IMR-90 (cell line): ENCODE measurements at regions not wholly inside any gene's neighbourhood (a gene's known extent, or its start where the extent isn't known, plus 50 kb on each side); places are given as distances from the start of the nearest gene placed in this dataset.

Experiments used
- ATAC-seq: fragments of 200-7000 bp; cut with Tn5 transposase; 2 replicates; pipeline ENCODE4 v1.9.1; 2020; ENCODE audit warnings: low read depth, mild to moderate bottlenecking, moderate library complexity
- BruUV-seq: library from RNA; stranded (reverse); fragments of 400-500 nt; replicated peaks from 2 replicates; lab custom pipeline; 2021; lab: Mats Ljungman, UMichigan
- CTCF ChIA-PET: fragments of 300-600 bp; formaldehyde crosslinking; extraction: SDS; loops from one replicate; lab custom pipeline; 2021; ENCODE audit warnings: antibody characterized with exemption; lab: Yijun Ruan, JAX
- POLR2A ChIA-PET: fragments of 300-600 bp; sonication (Branson Sonifier 250); formaldehyde crosslinking; loops from one replicate; lab custom pipeline; 2022; ENCODE audit warnings: antibody characterized with exemption; ENCODE audit not compliant: unreplicated experiment; lab: Charles Lee
- DNase-seq: peaks from one replicate; pipeline ENCODE4 v3.0.0; 2013
- H2AFZ ChIP-seq: replicated peaks from 2 replicates; pipeline ENCODE3; 2013; ENCODE audit warnings: low read length, mild to moderate bottlenecking; ENCODE audit not compliant: poor library complexity
- H2AK5ac ChIP-seq: 2 replicates; pipeline ENCODE4 v1.6.1; 2013; ENCODE audit warnings: low read depth, low read length, inconsistent platforms
- H2AK9ac ChIP-seq: replicated peaks from 2 replicates; pipeline ENCODE3; 2013; ENCODE audit warnings: mild to moderate bottlenecking, low read depth, low read length, moderate library complexity; ENCODE audit not compliant: poor library complexity
- H2BK120ac ChIP-seq: 2 replicates; pipeline ENCODE4 v1.6.1; 2013; ENCODE audit warnings: low read depth, low read length, inconsistent platforms
- H2BK15ac ChIP-seq: 3 replicates; pipeline ENCODE4 v1.6.1; 2013; ENCODE audit warnings: low read depth, low read length, inconsistent platforms
- H2BK20ac ChIP-seq: 2 replicates; pipeline ENCODE4 v1.6.1; 2013; ENCODE audit warnings: low read depth, mild to moderate bottlenecking, inconsistent platforms, low read length, moderate library complexity
- H2BK5ac ChIP-seq: 2 replicates; pipeline ENCODE4 v1.6.1; 2013; ENCODE audit warnings: mild to moderate bottlenecking, low read depth, low read length, inconsistent platforms; ENCODE audit not compliant: poor library complexity, severe bottlenecking
- H3K14ac ChIP-seq: replicated peaks from 2 replicates; pipeline ENCODE4 v1.6.1; 2013; ENCODE audit warnings: low read depth, low read length, inconsistent platforms
- H3K18ac ChIP-seq: 2 replicates; pipeline ENCODE4 v1.6.1; 2013; ENCODE audit warnings: low read depth, low read length, control low read depth
- H3K23ac ChIP-seq: 2 replicates; pipeline ENCODE4 v1.6.1; 2013; ENCODE audit warnings: low read depth, low read length, inconsistent platforms
- H3K27ac ChIP-seq: 2 replicates; pipeline ENCODE4 v1.5.1; 2013; ENCODE audit warnings: mild to moderate bottlenecking, control low read depth, low read length; ENCODE audit not compliant: insufficient read depth
- H3K27me3 ChIP-seq: 2 replicates; pipeline ENCODE4 v1.6.1; 2013; ENCODE audit warnings: low read length; ENCODE audit not compliant: control insufficient read depth, insufficient read depth
- H3K36me3 ChIP-seq: 2 replicates; pipeline ENCODE4 v1.6.1; 2013; ENCODE audit warnings: low read length, mixed read lengths; ENCODE audit not compliant: control insufficient read depth, insufficient read depth
- H3K4ac ChIP-seq: 2 replicates; pipeline ENCODE4 v1.6.1; 2013; ENCODE audit warnings: low read depth, low read length, inconsistent platforms
- H3K4me1 ChIP-seq: 2 replicates; pipeline ENCODE4 v1.6.1; 2013; ENCODE audit warnings: low read length, mixed read lengths; ENCODE audit not compliant: control insufficient read depth, insufficient read depth
- H3K4me2 ChIP-seq: 2 replicates; pipeline ENCODE4 v1.6.1; 2013; ENCODE audit warnings: low read depth, mild to moderate bottlenecking, control low read depth, low read length, moderate library complexity
- H3K4me3 ChIP-seq: 2 replicates; pipeline ENCODE4 v1.5.1; 2013; ENCODE audit warnings: low read depth, mild to moderate bottlenecking, control low read depth, low read length, moderate library complexity; ENCODE audit not compliant: insufficient read depth
- H3K56ac ChIP-seq: 2 replicates; pipeline ENCODE4 v1.6.1; 2013; ENCODE audit warnings: low read length, inconsistent platforms; ENCODE audit not compliant: insufficient read depth; ENCODE audit errors: extremely low read depth
- H3K79me1 ChIP-seq, 2 experiments: 2 replicates each; pipeline ENCODE4 v1.6.1; 2013; ENCODE audit warnings: low read length in 2 of 2, inconsistent platforms in 1 of 2, low read depth in 1 of 2
- H3K9ac ChIP-seq: 2 replicates; pipeline ENCODE4 v1.6.1; 2013; ENCODE audit warnings: low read depth, low read length, control low read depth
- H3K9me1 ChIP-seq: 2 replicates; pipeline ENCODE4 v1.6.1; 2013; ENCODE audit warnings: low read length, inconsistent platforms; ENCODE audit not compliant: insufficient read depth
- H3K9me3 ChIP-seq: 2 replicates; pipeline ENCODE4 v1.6.1; 2013; ENCODE audit warnings: low read length; ENCODE audit not compliant: control insufficient read depth, insufficient read depth
- H4K20me1 ChIP-seq: 2 replicates; pipeline ENCODE4 v1.6.1; 2013; ENCODE audit warnings: low read length, inconsistent platforms; ENCODE audit not compliant: insufficient read depth
- H4K5ac ChIP-seq: 2 replicates; pipeline ENCODE4 v1.6.1; 2013; ENCODE audit warnings: mild to moderate bottlenecking, low read depth, low read length, control low read depth
- H4K8ac ChIP-seq, 2 experiments: 2 replicates each; pipeline ENCODE4 v1.6.1; 2013; ENCODE audit warnings: low read depth in 2 of 2, low read length in 2 of 2, control low read depth in 1 of 2, inconsistent platforms in 1 of 2
- H4K91ac ChIP-seq: 2 replicates; pipeline ENCODE4 v1.6.1; 2013; ENCODE audit warnings: low read depth, low read length, inconsistent platforms; ENCODE audit not compliant: insufficient read depth
- ELK1 ChIP-seq: fragments of 150-350 bp; IDR thresholded peaks from 2 replicates; pipeline ENCODE4 v1.6.1; 2016; ENCODE audit warnings: low read depth, mild to moderate bottlenecking, low read length, moderate library complexity, borderline replicate concordance
- FOS ChIP-seq: fragments of 150-350 bp; IDR thresholded peaks from 2 replicates; pipeline ENCODE4 v1.6.1; 2016; ENCODE audit warnings: low read depth, low read length
- MAFK ChIP-seq: IDR thresholded peaks from 2 replicates; pipeline ENCODE4 v1.6.1; 2012; ENCODE audit warnings: low read depth, low read length, improper control_type of control experiment
- MAZ ChIP-seq: IDR thresholded peaks from 2 replicates; pipeline ENCODE4 v1.6.1; 2012; ENCODE audit warnings: low read depth, mild to moderate bottlenecking, low read length, improper control_type of control experiment, moderate library complexity, borderline replicate concordance
- MXI1 ChIP-seq: IDR thresholded peaks from 2 replicates; pipeline ENCODE4 v1.6.1; 2012; ENCODE audit warnings: low read depth, mild to moderate bottlenecking, low read length, moderate library complexity, borderline replicate concordance
- NFE2L2 ChIP-seq: fragments of 150-350 bp; IDR thresholded peaks from 2 replicates; pipeline ENCODE4 v1.6.1; 2016; ENCODE audit warnings: low read depth, mild to moderate bottlenecking, low read length
- POLR2A ChIP-seq: IDR thresholded peaks from 2 replicates; pipeline ENCODE4 v1.6.1; 2012; ENCODE audit warnings: mild to moderate bottlenecking, low read depth, low read length
- RAD21 ChIP-seq: IDR thresholded peaks from 2 replicates; pipeline ENCODE4 v1.6.1; 2012; ENCODE audit warnings: low read length, improper control_type of control experiment
- RCOR1 ChIP-seq: IDR thresholded peaks from 2 replicates; pipeline ENCODE4 v1.6.1; 2012; ENCODE audit warnings: mild to moderate bottlenecking, low read length, improper control_type of control experiment; ENCODE audit not compliant: insufficient replicate concordance
- RFX5 ChIP-seq: IDR thresholded peaks from 2 replicates; pipeline ENCODE4 v1.8.0; 2012; ENCODE audit warnings: low read depth, mild to moderate bottlenecking, low read length, moderate library complexity
- SMC3 ChIP-seq: fragments of 150-350 bp; IDR thresholded peaks from 2 replicates; pipeline ENCODE4 v1.6.1; 2016; ENCODE audit warnings: low read depth, mild to moderate bottlenecking, antibody characterized with exemption, low read length, moderate library complexity
- WGBS, 2 experiments: methylation state at CpG; one replicate each; pipeline versions ENCODE4 v1.1.5 to v1.1.7; 2013; ENCODE audit warnings: missing lambda C conversion rate in 2 of 2; ENCODE audit not compliant: insufficient read length in 1 of 2; ENCODE audit errors: extremely low coverage in 2 of 2; 5-methylcytosine and 5-hydroxymethylcytosine counted together
- dilution Hi-C: fragments of 300-500 bp; cut with HindIII; formaldehyde crosslinking; loops from one replicate; pipeline ENCODE4 v1.14.3; 2018; ENCODE audit warnings: low sequenced_read_pairs; ENCODE audit not compliant: unreplicated experiment
- in situ Hi-C: fragments of 300-500 bp; cut with MboI; formaldehyde crosslinking; loops from 3 replicates; pipeline ENCODE4 v1.14.3; 2019; ENCODE audit warnings: low sequenced_read_pairs, inconsistent platforms, mixed read lengths
- intact Hi-C: fragments of 100-400 bp; cut with micrococcal nuclease; formaldehyde crosslinking; loops from 2 replicates; pipeline ENCODE4 v1.10.0; 2022

- Histone ChIP-seq H3K27me3 (peaks cover 15% of the 10 kb centered on the region), H3K4ac (no peak overlapping the region), H3K4me1 (no peaks in the 10 kb centered on the region), H3K27ac (no peak overlapping the region), H2AK5ac (no peak overlapping the region; the same call in 1 of the 2 replicates), H2BK20ac (no peak overlapping the region), H4K20me1 (no peaks in the 10 kb centered on the region), H3K56ac (no peak overlapping the region), H2AK9ac (no peak overlapping the region), H2BK5ac (no peak overlapping the region), H3K4me3 (no peak overlapping the region), H4K5ac (no peak overlapping the region), H3K14ac (no peak overlapping the region), H2AFZ (no peak overlapping the region), H3K36me3 (no peaks in the 10 kb centered on the region), H3K79me1 (no peaks in the 10 kb centered on the region), H3K9me1 (no peaks in the 10 kb centered on the region), H3K18ac (no peak overlapping the region), H3K9me3 (no peaks in the 10 kb centered on the region), H3K9ac (no peak overlapping the region), H3K4me2 (no peak overlapping the region), H3K23ac (no peak overlapping the region), H2BK15ac (no peak overlapping the region), H4K91ac (no peak overlapping the region), H2BK120ac (no peak overlapping the region), H4K8ac (no peak overlapping the region)
- DNase-seq: no peak
- ChIA-PET POLR2A (no interaction called here), CTCF (no interaction called here)
- no CpG with 5 or more reads among the region's 5 CpGs for WGBS, 2 experiments
- intact Hi-C loops: no loop called here
- ATAC-seq: no peak
- no peak for TF ChIP-seq SMC3
- no peak for TF ChIP-seq NFE2L2
- TF ChIP-seq RCOR1: no peak
- TF ChIP-seq ELK1: no peak
- TF ChIP-seq MXI1: no peak
- TF ChIP-seq MAFK: no peak
- TF ChIP-seq POLR2A: no peak
- no peak for TF ChIP-seq RAD21
- TF ChIP-seq MAZ: no peak
- TF ChIP-seq RFX5: no peak
- TF ChIP-seq FOS: no peak
- dilution Hi-C loops: no loop called here
- in situ Hi-C loops: no loop called here
- no TSS peak for BruUV-seq
These were observed 137.4 kb upstream of the SH3BP4 start for GRCh38 chr2:234814374-234814773.
